Adipocyte (in vitro differentiated cells): ENCODE measurements at regions not wholly inside any gene's neighbourhood (a gene's known extent, or its start where the extent isn't known, plus 50 kb on each side); places are given as distances from the start of the nearest gene placed in this dataset.

Experiments
- DNase-seq: peaks from one replicate; pipeline ENCODE4 v3.0.0-alpha.2; 2015; ENCODE audit warnings: low read depth
- H3K27me3 ChIP-seq: replicated peaks from 2 replicates; pipeline ENCODE4 v1.7.0; 2013; ENCODE audit warnings: mild to moderate bottlenecking, low read length, moderate library complexity; ENCODE audit not compliant: control insufficient read depth, insufficient read depth
- H3K36me3 ChIP-seq: 2 replicates; pipeline ENCODE4 v1.7.0; 2013; ENCODE audit warnings: low read length, mild to moderate bottlenecking, moderate library complexity; ENCODE audit not compliant: control insufficient read depth, insufficient read depth, severe bottlenecking
- H3K4me1 ChIP-seq: 2 replicates; pipeline ENCODE4 v1.7.0; 2013; ENCODE audit warnings: mild to moderate bottlenecking, low read length, moderate library complexity; ENCODE audit not compliant: control insufficient read depth, insufficient read depth
- H3K4me3 ChIP-seq: 2 replicates; pipeline ENCODE4 v1.7.0; 2013; ENCODE audit warnings: mild to moderate bottlenecking, low read length, moderate library complexity
- H3K9ac ChIP-seq: 2 replicates; pipeline ENCODE4 v1.7.0; 2013; ENCODE audit warnings: mild to moderate bottlenecking, low read length, moderate library complexity
- H3K9me3 ChIP-seq: 2 replicates; pipeline ENCODE4 v1.7.0; 2013; ENCODE audit warnings: mild to moderate bottlenecking, low read length, moderate library complexity; ENCODE audit not compliant: control insufficient read depth

GRCh38 chr2:173664513-173664910 is 300.7 kb downstream of the SP3 start:
- Histone ChIP-seq H3K9ac (no peak overlapping the region), H3K9me3 (no peaks in the 10 kb centered on the region), H3K4me3 (no peak overlapping the region), H3K27me3 (no peaks in the 10 kb centered on the region), H3K36me3 (no peaks in the 10 kb centered on the region), H3K4me1 (no peaks in the 10 kb centered on the region)
- no peak for DNase-seq

GRCh38 chr2:173666171-173666888 is 298.8 kb downstream of the SP3 start:
- no peaks in the 10 kb centered on the region for H3K36me3 ChIP-seq
- peaks cover 5% of the 10 kb centered on the region for H3K4me1 ChIP-seq
- H3K27me3 ChIP-seq = no peaks in the 10 kb centered on the region
- no peak overlapping the region for H3K4me3 ChIP-seq
- H3K9ac ChIP-seq = no peak overlapping the region
- H3K9me3 ChIP-seq = no peaks in the 10 kb centered on the region
- DNase-seq = no peak

GRCh38 chr2:173667014-173667413 is 298.2 kb downstream of the SP3 start:
- Histone ChIP-seq H3K4me1 (peaks cover 5% of the 10 kb centered on the region), H3K36me3 (no peaks in the 10 kb centered on the region), H3K9ac (no peak overlapping the region), H3K9me3 (no peaks in the 10 kb centered on the region), H3K4me3 (no peak overlapping the region), H3K27me3 (no peaks in the 10 kb centered on the region)
- no peak for DNase-seq

GRCh38 chr2:173667415-173667814 is 297.8 kb downstream of the SP3 start:
- H3K4me1 ChIP-seq = peaks cover 5% of the 10 kb centered on the region
- no peaks in the 10 kb centered on the region for H3K27me3 ChIP-seq
- DNase-seq = no peak
- no peaks in the 10 kb centered on the region for H3K36me3 ChIP-seq
- no peaks in the 10 kb centered on the region for H3K9me3 ChIP-seq
- H3K9ac ChIP-seq = no peak overlapping the region
- no peak overlapping the region for H3K4me3 ChIP-seq

GRCh38 chr2:173669271-173669853 is 295.8 kb downstream of the SP3 start:
- Histone ChIP-seq H3K9ac (no peak overlapping the region), H3K4me3 (no peak overlapping the region), H3K4me1 (peaks cover 5% of the 10 kb centered on the region), H3K9me3 (no peaks in the 10 kb centered on the region), H3K36me3 (no peaks in the 10 kb centered on the region), H3K27me3 (no peaks in the 10 kb centered on the region)
- DNase-seq = peak; percentile 17

- Histone ChIP-seq H3K4me3 (no peak overlapping the region), H3K9ac (no peak overlapping the region), H3K4me1 (peaks cover 5% of the 10 kb centered on the region), H3K9me3 (no peaks in the 10 kb centered on the region), H3K36me3 (no peaks in the 10 kb centered on the region), H3K27me3 (no peaks in the 10 kb centered on the region)
- no peak for DNase-seq
Observed at GRCh38 chr2:173669888-173670287, 295.3 kb downstream of the SP3 start.

GRCh38 chr2:173672573-173673340 is 292.4 kb downstream of the SP3 start:
- Histone ChIP-seq H3K9me3 (no peaks in the 10 kb centered on the region), H3K4me1 (peaks cover 5% of the 10 kb centered on the region), H3K36me3 (no peaks in the 10 kb centered on the region), H3K4me3 (no peak overlapping the region), H3K27me3 (no peaks in the 10 kb centered on the region), H3K9ac (no peak overlapping the region)
- no peak for DNase-seq

GRCh38 chr2:173673640-173674039 is 291.5 kb downstream of the SP3 start:
- Histone ChIP-seq H3K4me3 (no peak overlapping the region), H3K27me3 (no peaks in the 10 kb centered on the region), H3K9ac (no peak overlapping the region), H3K9me3 (no peaks in the 10 kb centered on the region), H3K36me3 (no peaks in the 10 kb centered on the region), H3K4me1 (peaks cover 5% of the 10 kb centered on the region)
- DNase-seq = no peak

GRCh38 chr2:173676647-173677046 is 288.5 kb downstream of the SP3 start:
- no peak for DNase-seq
- Histone ChIP-seq H3K9ac (no peak overlapping the region), H3K36me3 (no peaks in the 10 kb centered on the region), H3K27me3 (no peaks in the 10 kb centered on the region), H3K9me3 (peaks cover 7% of the 10 kb centered on the region), H3K4me3 (no peak overlapping the region), H3K4me1 (no peaks in the 10 kb centered on the region)

GRCh38 chr2:173678186-173678585 is 287.0 kb downstream of the SP3 start:
- peaks cover 10% of the 10 kb centered on the region for H3K9me3 ChIP-seq
- H3K4me3 ChIP-seq = no peak overlapping the region
- H3K4me1 ChIP-seq = no peaks in the 10 kb centered on the region
- H3K36me3 ChIP-seq = no peaks in the 10 kb centered on the region
- H3K9ac ChIP-seq = no peak overlapping the region
- no peaks in the 10 kb centered on the region for H3K27me3 ChIP-seq
- DNase-seq = no peak

- Histone ChIP-seq H3K36me3 (no peaks in the 10 kb centered on the region), H3K9me3 (peaks cover 10% of the 10 kb centered on the region), H3K27me3 (no peaks in the 10 kb centered on the region), H3K4me3 (no peak overlapping the region), H3K9ac (no peak overlapping the region), H3K4me1 (no peaks in the 10 kb centered on the region)
- peak; percentile 28 for DNase-seq
Observed at GRCh38 chr2:173680574-173680973, 284.6 kb downstream of the SP3 start.
